ENCODE measurements at regions not wholly inside any gene's neighbourhood (a gene's known extent, or its start where the extent isn't known, plus 50 kb on each side); places are given as distances from the start of the nearest gene placed in this dataset.
"Not testable (repeated sequence)": the region's sequence is repeated elsewhere in the genome, so short reads cannot be mapped to it uniquely, and the experiment has no call there.

GRCh38 chr10:28354511-28354910 lies 51.6 kb upstream of the MPP7 start:
- no peak for DNase-seq

- DNase-seq = no peak
These were observed 52.5 kb upstream of the MPP7 start for GRCh38 chr10:28355376-28355775.

GRCh38 chr10:28359334-28359733 lies 56.5 kb upstream of the MPP7 start:
- no peak for DNase-seq

GRCh38 chr10:28360175-28360574 lies 57.3 kb upstream of the MPP7 start:
- no peak for DNase-seq

- peak; percentile 78 for DNase-seq
These were observed 60.5 kb upstream of the MPP7 start for GRCh38 chr10:28363376-28363775.

- DNase-seq = no peak
These were observed 63.0 kb upstream of the MPP7 start for GRCh38 chr10:28365840-28366239.

- peak; percentile 38 for DNase-seq
These were observed 64.1 kb upstream of the MPP7 start for GRCh38 chr10:28366994-28367393.

GRCh38 chr10:28367413-28367812 lies 64.5 kb upstream of the MPP7 start:
- no peak for DNase-seq

GRCh38 chr10:28367929-28368484 lies 65.1 kb upstream of the MPP7 start:
- DNase-seq = peak; percentile 65

GRCh38 chr10:28370107-28370835 lies 67.4 kb upstream of the MPP7 start:
- no peak for DNase-seq

GRCh38 chr10:28371638-28372037 lies 68.8 kb upstream of the MPP7 start:
- DNase-seq = not testable (repeated sequence)

- no peak for DNase-seq
These were observed 71.2 kb upstream of the MPP7 start for GRCh38 chr10:28374036-28374435.

GRCh38 chr10:28375399-28376354 lies 72.8 kb upstream of the MPP7 start:
- peak; percentile 37 for DNase-seq

- DNase-seq = no peak
These were observed 76.2 kb upstream of the MPP7 start for GRCh38 chr10:28378986-28379585.

- DNase-seq = no peak
These were observed 78.6 kb upstream of the MPP7 start for GRCh38 chr10:28381466-28381865.

GRCh38 chr10:28381903-28382347 lies 79.1 kb upstream of the MPP7 start:
- peak; percentile 94 for DNase-seq

GRCh38 chr10:28382525-28383269 lies 79.8 kb upstream of the MPP7 start:
- no peak for DNase-seq

GRCh38 chr10:28384557-28384956 lies 81.7 kb upstream of the MPP7 start:
- DNase-seq = no peak

- DNase-seq = peak; percentile 19
These were observed 83.1 kb upstream of the MPP7 start for GRCh38 chr10:28385748-28386502.

- DNase-seq = no peak
These were observed 83.6 kb upstream of the MPP7 start for GRCh38 chr10:28386503-28386868.

GRCh38 chr10:28387140-28387539 lies 84.3 kb upstream of the MPP7 start:
- no peak for DNase-seq

GRCh38 chr10:28391283-28391682 lies 88.4 kb upstream of the MPP7 start:
- DNase-seq = no peak
